Activated T-cell treated with anti-CD3 and anti-CD28 coated beads for 1 hour (primary cell): ENCODE measurements at regions not wholly inside any gene's neighbourhood (a gene's known extent, or its start where the extent isn't known, plus 50 kb on each side); places are given as distances from the start of the nearest gene placed in this dataset.
A peak's percentile ranks its signal among the peaks of the same experiment; 100 is the strongest.
"Not testable (repeated sequence)": the region's sequence is repeated elsewhere in the genome, so short reads cannot be mapped to it uniquely, and the experiment has no call there.

Experiments
- DNase-seq: peaks from one replicate; pipeline ENCODE4 v3.0.0-alpha.2; 2020; ENCODE audit warnings: low read depth

GRCh38 chr12:116327992-116328391 lies 50.5 kb upstream of the MED13L start:
- DNase-seq = not testable (repeated sequence)

- DNase-seq = no peak
Observed at GRCh38 chr12:116331876-116332275, 54.4 kb upstream of the MED13L start.

GRCh38 chr12:116332705-116333380 lies 55.4 kb upstream of the MED13L start:
- no peak for DNase-seq

GRCh38 chr12:116333402-116333801 lies 55.9 kb upstream of the MED13L start:
- no peak for DNase-seq

- DNase-seq = no peak
Observed at GRCh38 chr12:116336542-116337065, 59.1 kb upstream of the MED13L start.

- no peak for DNase-seq
Observed at GRCh38 chr12:116337312-116337711, 59.8 kb upstream of the MED13L start.

- DNase-seq = no peak
Observed at GRCh38 chr12:116338064-116338846, 60.8 kb upstream of the MED13L start.

GRCh38 chr12:116339062-116339461 lies 61.6 kb upstream of the MED13L start:
- no peak for DNase-seq

GRCh38 chr12:116339800-116340371 lies 62.4 kb upstream of the MED13L start:
- no peak for DNase-seq

- no peak for DNase-seq
Observed at GRCh38 chr12:116343331-116343884, 65.9 kb upstream of the MED13L start.

GRCh38 chr12:116346222-116346621 lies 68.7 kb upstream of the MED13L start:
- no peak for DNase-seq

GRCh38 chr12:116346741-116347140 lies 69.2 kb upstream of the MED13L start:
- DNase-seq = no peak

- no peak for DNase-seq
Observed at GRCh38 chr12:116347265-116347664, 69.8 kb upstream of the MED13L start.

- no peak for DNase-seq
Observed at GRCh38 chr12:116352315-116352835, 74.9 kb upstream of the MED13L start.

GRCh38 chr12:116353958-116354357 lies 76.5 kb upstream of the MED13L start:
- DNase-seq = no peak

GRCh38 chr12:116354534-116354933 lies 77.0 kb upstream of the MED13L start:
- DNase-seq = no peak

- no peak for DNase-seq
Observed at GRCh38 chr12:116354950-116355783, 77.7 kb upstream of the MED13L start.

- no peak for DNase-seq
Observed at GRCh38 chr12:116358536-116358892, 81.0 kb upstream of the MED13L start.

GRCh38 chr12:116358893-116359761 lies 81.6 kb upstream of the MED13L start:
- DNase-seq = peak; percentile 48

- no peak for DNase-seq
Observed at GRCh38 chr12:116360579-116361413, 83.3 kb upstream of the MED13L start.
